IMR-90 (cell line): ENCODE measurements at regions not wholly inside any gene's neighbourhood (a gene's known extent, or its start where the extent isn't known, plus 50 kb on each side); places are given as distances from the start of the nearest gene placed in this dataset.

ENCODE experiments used
- ATAC-seq: fragments of 200-7000 bp; cut with Tn5 transposase; 2 replicates; pipeline ENCODE4 v1.9.1; 2020; ENCODE audit warnings: low read depth, mild to moderate bottlenecking, moderate library complexity
- BruUV-seq: library from RNA; stranded (reverse); fragments of 400-500 nt; replicated peaks from 2 replicates; lab custom pipeline; 2021; lab: Mats Ljungman, UMichigan
- CTCF ChIA-PET: fragments of 300-600 bp; formaldehyde crosslinking; extraction: SDS; loops from one replicate; lab custom pipeline; 2021; ENCODE audit warnings: antibody characterized with exemption; lab: Yijun Ruan, JAX
- POLR2A ChIA-PET: fragments of 300-600 bp; sonication (Branson Sonifier 250); formaldehyde crosslinking; loops from one replicate; lab custom pipeline; 2022; ENCODE audit warnings: antibody characterized with exemption; ENCODE audit not compliant: unreplicated experiment; lab: Charles Lee
- DNase-seq: peaks from one replicate; pipeline ENCODE4 v3.0.0; 2013
- H2AFZ ChIP-seq: replicated peaks from 2 replicates; pipeline ENCODE3; 2013; ENCODE audit warnings: low read length, mild to moderate bottlenecking; ENCODE audit not compliant: poor library complexity
- H2AK5ac ChIP-seq: 2 replicates; pipeline ENCODE4 v1.6.1; 2013; ENCODE audit warnings: low read depth, low read length, inconsistent platforms
- H2AK9ac ChIP-seq: replicated peaks from 2 replicates; pipeline ENCODE3; 2013; ENCODE audit warnings: mild to moderate bottlenecking, low read depth, low read length, moderate library complexity; ENCODE audit not compliant: poor library complexity
- H2BK120ac ChIP-seq: 2 replicates; pipeline ENCODE4 v1.6.1; 2013; ENCODE audit warnings: low read depth, low read length, inconsistent platforms
- H2BK15ac ChIP-seq: 3 replicates; pipeline ENCODE4 v1.6.1; 2013; ENCODE audit warnings: low read depth, low read length, inconsistent platforms
- H2BK20ac ChIP-seq: 2 replicates; pipeline ENCODE4 v1.6.1; 2013; ENCODE audit warnings: low read depth, mild to moderate bottlenecking, inconsistent platforms, low read length, moderate library complexity
- H2BK5ac ChIP-seq: 2 replicates; pipeline ENCODE4 v1.6.1; 2013; ENCODE audit warnings: mild to moderate bottlenecking, low read depth, low read length, inconsistent platforms; ENCODE audit not compliant: poor library complexity, severe bottlenecking
- H3K14ac ChIP-seq: replicated peaks from 2 replicates; pipeline ENCODE4 v1.6.1; 2013; ENCODE audit warnings: low read depth, low read length, inconsistent platforms
- H3K18ac ChIP-seq: 2 replicates; pipeline ENCODE4 v1.6.1; 2013; ENCODE audit warnings: low read depth, low read length, control low read depth
- H3K23ac ChIP-seq: 2 replicates; pipeline ENCODE4 v1.6.1; 2013; ENCODE audit warnings: low read depth, low read length, inconsistent platforms
- H3K27ac ChIP-seq: 2 replicates; pipeline ENCODE4 v1.5.1; 2013; ENCODE audit warnings: mild to moderate bottlenecking, control low read depth, low read length; ENCODE audit not compliant: insufficient read depth
- H3K27me3 ChIP-seq: 2 replicates; pipeline ENCODE4 v1.6.1; 2013; ENCODE audit warnings: low read length; ENCODE audit not compliant: control insufficient read depth, insufficient read depth
- H3K36me3 ChIP-seq: 2 replicates; pipeline ENCODE4 v1.6.1; 2013; ENCODE audit warnings: low read length, mixed read lengths; ENCODE audit not compliant: control insufficient read depth, insufficient read depth
- H3K4ac ChIP-seq: 2 replicates; pipeline ENCODE4 v1.6.1; 2013; ENCODE audit warnings: low read depth, low read length, inconsistent platforms
- H3K4me1 ChIP-seq: 2 replicates; pipeline ENCODE4 v1.6.1; 2013; ENCODE audit warnings: low read length, mixed read lengths; ENCODE audit not compliant: control insufficient read depth, insufficient read depth
- H3K4me2 ChIP-seq: 2 replicates; pipeline ENCODE4 v1.6.1; 2013; ENCODE audit warnings: low read depth, mild to moderate bottlenecking, control low read depth, low read length, moderate library complexity
- H3K4me3 ChIP-seq: 2 replicates; pipeline ENCODE4 v1.5.1; 2013; ENCODE audit warnings: low read depth, mild to moderate bottlenecking, control low read depth, low read length, moderate library complexity; ENCODE audit not compliant: insufficient read depth
- H3K56ac ChIP-seq: 2 replicates; pipeline ENCODE4 v1.6.1; 2013; ENCODE audit warnings: low read length, inconsistent platforms; ENCODE audit not compliant: insufficient read depth; ENCODE audit errors: extremely low read depth
- H3K79me1 ChIP-seq, 2 experiments: 2 replicates each; pipeline ENCODE4 v1.6.1; 2013; ENCODE audit warnings: low read length in 2 of 2, inconsistent platforms in 1 of 2, low read depth in 1 of 2
- H3K9ac ChIP-seq: 2 replicates; pipeline ENCODE4 v1.6.1; 2013; ENCODE audit warnings: low read depth, low read length, control low read depth
- H3K9me1 ChIP-seq: 2 replicates; pipeline ENCODE4 v1.6.1; 2013; ENCODE audit warnings: low read length, inconsistent platforms; ENCODE audit not compliant: insufficient read depth
- H3K9me3 ChIP-seq: 2 replicates; pipeline ENCODE4 v1.6.1; 2013; ENCODE audit warnings: low read length; ENCODE audit not compliant: control insufficient read depth, insufficient read depth
- H4K20me1 ChIP-seq: 2 replicates; pipeline ENCODE4 v1.6.1; 2013; ENCODE audit warnings: low read length, inconsistent platforms; ENCODE audit not compliant: insufficient read depth
- H4K5ac ChIP-seq: 2 replicates; pipeline ENCODE4 v1.6.1; 2013; ENCODE audit warnings: mild to moderate bottlenecking, low read depth, low read length, control low read depth
- H4K8ac ChIP-seq, 2 experiments: 2 replicates each; pipeline ENCODE4 v1.6.1; 2013; ENCODE audit warnings: low read depth in 2 of 2, low read length in 2 of 2, control low read depth in 1 of 2, inconsistent platforms in 1 of 2
- H4K91ac ChIP-seq: 2 replicates; pipeline ENCODE4 v1.6.1; 2013; ENCODE audit warnings: low read depth, low read length, inconsistent platforms; ENCODE audit not compliant: insufficient read depth
- CEBPB ChIP-seq: IDR thresholded peaks from 2 replicates; pipeline ENCODE4 v1.6.1; 2012; ENCODE audit warnings: low read depth, low read length, improper control_type of control experiment
- CTCF ChIP-seq: conservative IDR thresholded peaks from 2 replicates; pipeline ENCODE4 v1.5.1; 2012; ENCODE audit warnings: mild to moderate bottlenecking, low read depth, low read length, improper control_type of control experiment
- ELK1 ChIP-seq: fragments of 150-350 bp; IDR thresholded peaks from 2 replicates; pipeline ENCODE4 v1.6.1; 2016; ENCODE audit warnings: low read depth, mild to moderate bottlenecking, low read length, moderate library complexity, borderline replicate concordance
- FOS ChIP-seq: fragments of 150-350 bp; IDR thresholded peaks from 2 replicates; pipeline ENCODE4 v1.6.1; 2016; ENCODE audit warnings: low read depth, low read length
- MAFK ChIP-seq: IDR thresholded peaks from 2 replicates; pipeline ENCODE4 v1.6.1; 2012; ENCODE audit warnings: low read depth, low read length, improper control_type of control experiment
- MAZ ChIP-seq: IDR thresholded peaks from 2 replicates; pipeline ENCODE4 v1.6.1; 2012; ENCODE audit warnings: low read depth, mild to moderate bottlenecking, low read length, improper control_type of control experiment, moderate library complexity, borderline replicate concordance
- MXI1 ChIP-seq: IDR thresholded peaks from 2 replicates; pipeline ENCODE4 v1.6.1; 2012; ENCODE audit warnings: low read depth, mild to moderate bottlenecking, low read length, moderate library complexity, borderline replicate concordance
- NFE2L2 ChIP-seq: fragments of 150-350 bp; IDR thresholded peaks from 2 replicates; pipeline ENCODE4 v1.6.1; 2016; ENCODE audit warnings: low read depth, mild to moderate bottlenecking, low read length
- RAD21 ChIP-seq: IDR thresholded peaks from 2 replicates; pipeline ENCODE4 v1.6.1; 2012; ENCODE audit warnings: low read length, improper control_type of control experiment
- SMC3 ChIP-seq: fragments of 150-350 bp; IDR thresholded peaks from 2 replicates; pipeline ENCODE4 v1.6.1; 2016; ENCODE audit warnings: low read depth, mild to moderate bottlenecking, antibody characterized with exemption, low read length, moderate library complexity
- USF2 ChIP-seq: fragments of 150-350 bp; IDR thresholded peaks from 2 replicates; pipeline ENCODE4 v1.6.1; 2017; ENCODE audit warnings: mild to moderate bottlenecking, antibody characterized with exemption, low read length, low read depth
- WGBS, 2 experiments: methylation state at CpG; one replicate each; pipeline versions ENCODE4 v1.1.5 to v1.1.7; 2013; ENCODE audit warnings: missing lambda C conversion rate in 2 of 2; ENCODE audit not compliant: insufficient read length in 1 of 2; ENCODE audit errors: extremely low coverage in 2 of 2; 5-methylcytosine and 5-hydroxymethylcytosine counted together
- dilution Hi-C: fragments of 300-500 bp; cut with HindIII; formaldehyde crosslinking; loops from one replicate; pipeline ENCODE4 v1.14.3; 2018; ENCODE audit warnings: low sequenced_read_pairs; ENCODE audit not compliant: unreplicated experiment
- in situ Hi-C: fragments of 300-500 bp; cut with MboI; formaldehyde crosslinking; loops from 3 replicates; pipeline ENCODE4 v1.14.3; 2019; ENCODE audit warnings: low sequenced_read_pairs, inconsistent platforms, mixed read lengths
- intact Hi-C: fragments of 100-400 bp; cut with micrococcal nuclease; formaldehyde crosslinking; loops from 2 replicates; pipeline ENCODE4 v1.10.0; 2022

- H2BK15ac ChIP-seq: no peak overlapping the region
- H3K9me1 ChIP-seq: no peaks in the 10 kb centered on the region
- POLR2A ChIA-PET: no interaction called here
- H3K4me2 ChIP-seq: no peak overlapping the region
- intact Hi-C loops: no loop called here
- H3K9me3 ChIP-seq: no peaks in the 10 kb centered on the region
- H4K8ac ChIP-seq: no peak overlapping the region
- CTCF ChIA-PET: no interaction called here
- no peak overlapping the region for H2BK120ac ChIP-seq
- no peak overlapping the region for H3K9ac ChIP-seq
- H3K56ac ChIP-seq: no peak overlapping the region
- no peak overlapping the region for H3K14ac ChIP-seq
- H3K79me1 ChIP-seq: no peaks in the 10 kb centered on the region
- H3K18ac ChIP-seq: no peak overlapping the region
- WGBS, 2 experiments: no CpG with 5 or more reads among the region's 2 CpGs
- TF ChIP-seq MAFK: no peak
- no peak for TF ChIP-seq MXI1
- TF ChIP-seq RAD21: no peak
- TF ChIP-seq MAZ: no peak
- TF ChIP-seq CTCF: no peak
- no peak for TF ChIP-seq ELK1
- TF ChIP-seq USF2: no peak
- no peak for TF ChIP-seq CEBPB
- no peak for TF ChIP-seq SMC3
- TF ChIP-seq FOS: no peak
- TF ChIP-seq NFE2L2: no peak
- DNase-seq (no peak), ATAC-seq (no peak)
- no peak overlapping the region for H3K4me3 ChIP-seq
- H4K20me1 ChIP-seq: no peaks in the 10 kb centered on the region
- no peak overlapping the region for H2BK20ac ChIP-seq
- in situ Hi-C loops: no loop called here
- no peaks in the 10 kb centered on the region for H3K27me3 ChIP-seq
- H3K4me1 ChIP-seq: no peaks in the 10 kb centered on the region
- no peak overlapping the region for H2AK9ac ChIP-seq
- no peak overlapping the region for H2AK5ac ChIP-seq
- no peak overlapping the region for H4K91ac ChIP-seq
- no peaks in the 10 kb centered on the region for H3K36me3 ChIP-seq
- H2BK5ac ChIP-seq: no peak overlapping the region
- H3K4ac ChIP-seq: no peak overlapping the region
- H2AFZ ChIP-seq: no peak overlapping the region
- no peak overlapping the region for H3K27ac ChIP-seq
- BruUV-seq: no TSS peak
- H3K23ac ChIP-seq: no peak overlapping the region
- dilution Hi-C loops: no loop called here
- H4K5ac ChIP-seq: no peak overlapping the region
Observed at GRCh38 chr16:59326955-59327354, 592.8 kb upstream of the GOT2 start.
